ENCODE measurements at regions not wholly inside any gene's neighbourhood (a gene's known extent, or its start where the extent isn't known, plus 50 kb on each side); places are given as distances from the start of the nearest gene placed in this dataset.
"Not testable (repeated sequence)": the region's sequence is repeated elsewhere in the genome, so short reads cannot be mapped to it uniquely, and the experiment has no call there.

GRCh38 chrX:93454509-93454908 lies 218.9 kb downstream of the NAP1L3 start:
- CTCF ChIA-PET = no interaction called here
- Histone ChIP-seq H2AK9ac (replicated peaks; ENCODE audit: low read depth, low read length, poor library complexity) (no peak overlapping the region), H4K91ac (ENCODE audit: insufficient read depth, low read depth, low read length) (no peak overlapping the region), H2BK20ac (ENCODE audit: low read depth, low read length) (no peak overlapping the region), H3K79me1 (ENCODE audit: low read depth in 1 of 2, low read length in 2 of 2) (no peaks in the 10 kb centered on the region), H2AFZ (replicated peaks; ENCODE audit: low read length, poor library complexity) (no peak overlapping the region), H3K27ac (ENCODE audit: insufficient read depth, low read length) (no peak overlapping the region), H3K27me3 (ENCODE audit: control insufficient read depth, insufficient read depth, low read length) (no peaks in the 10 kb centered on the region), H2BK15ac (ENCODE audit: low read depth, low read length) (no peak overlapping the region), H3K4ac (ENCODE audit: low read depth, low read length) (no peak overlapping the region), H2BK5ac (ENCODE audit: low read depth, low read length, poor library complexity, severe bottlenecking) (no peak overlapping the region), H3K18ac (ENCODE audit: low read depth, low read length) (no peak overlapping the region), H3K14ac (replicated peaks; ENCODE audit: low read depth, low read length) (no peak overlapping the region), H4K8ac (ENCODE audit: low read depth in 2 of 2, low read length in 2 of 2) (no peak overlapping the region), H3K4me3 (ENCODE audit: insufficient read depth, low read depth, low read length) (no peak overlapping the region), H4K20me1 (ENCODE audit: insufficient read depth, low read length) (no peaks in the 10 kb centered on the region), H4K5ac (ENCODE audit: low read depth, low read length) (no peak overlapping the region), H3K4me1 (ENCODE audit: control insufficient read depth, insufficient read depth, low read length) (no peaks in the 10 kb centered on the region), H2BK120ac (ENCODE audit: low read depth, low read length) (no peak overlapping the region), H2AK5ac (ENCODE audit: low read depth, low read length) (no peak overlapping the region), H3K56ac (ENCODE audit: extremely low read depth, insufficient read depth, low read length) (no peak overlapping the region), H3K23ac (ENCODE audit: low read depth, low read length) (no peak overlapping the region), H3K9me1 (ENCODE audit: insufficient read depth, low read length) (no peaks in the 10 kb centered on the region), H3K9ac (ENCODE audit: low read depth, low read length) (no peak overlapping the region), H3K36me3 (ENCODE audit: control insufficient read depth, insufficient read depth, low read length) (no peaks in the 10 kb centered on the region), H3K9me3 (ENCODE audit: control insufficient read depth, insufficient read depth, low read length) (no peaks in the 10 kb centered on the region), H3K4me2 (ENCODE audit: low read depth, low read length) (no peak overlapping the region)
- POLR2A ChIA-PET (ENCODE audit: unreplicated experiment) = no interaction called here
- no CpG with 5 or more reads among the region's 1 CpG for WGBS, 2 experiments (ENCODE audit: extremely low coverage in 2 of 2, insufficient read length in 1 of 2)
- dilution Hi-C loops (cut with HindIII; ENCODE audit: low sequenced_read_pairs, unreplicated experiment) = no loop called here
- no peak for DNase-seq
- no peak for ATAC-seq (ENCODE audit: low read depth)
- no TSS peak for BruUV-seq (replicated peaks)
- in situ Hi-C loops (cut with MboI; ENCODE audit: low sequenced_read_pairs) = no loop called here
- TF ChIP-seq MAFK (IDR thresholded peaks at IDR 0.05; ENCODE audit: low read depth, low read length) = peak; percentile 54
- TF ChIP-seq SMC3 (IDR thresholded peaks at IDR 0.05; ENCODE audit: low read depth, low read length) = no peak
- intact Hi-C loops (cut with micrococcal nuclease) = no loop called here

- H3K36me3 ChIP-seq (ENCODE audit: control insufficient read depth, insufficient read depth, low read length); H3K4me1 ChIP-seq (ENCODE audit: control insufficient read depth, insufficient read depth, low read length); H3K27ac ChIP-seq (ENCODE audit: insufficient read depth, low read length); dilution Hi-C loops (cut with HindIII; ENCODE audit: low sequenced_read_pairs, unreplicated experiment); H2BK120ac ChIP-seq (ENCODE audit: low read depth, low read length); H2AK5ac ChIP-seq (ENCODE audit: low read depth, low read length); H3K27me3 ChIP-seq (ENCODE audit: control insufficient read depth, insufficient read depth, low read length); H3K4me2 ChIP-seq (ENCODE audit: low read depth, low read length); H3K9me3 ChIP-seq (ENCODE audit: control insufficient read depth, insufficient read depth, low read length); H2AFZ ChIP-seq (replicated peaks; ENCODE audit: low read length, poor library complexity); H2BK5ac ChIP-seq (ENCODE audit: low read depth, low read length, poor library complexity, severe bottlenecking); intact Hi-C loops (cut with micrococcal nuclease); H3K79me1 ChIP-seq (ENCODE audit: low read depth in 1 of 2, low read length in 2 of 2); H3K9ac ChIP-seq (ENCODE audit: low read depth, low read length); H4K91ac ChIP-seq (ENCODE audit: insufficient read depth, low read depth, low read length); H2AK9ac ChIP-seq (replicated peaks; ENCODE audit: low read depth, low read length, poor library complexity); CTCF ChIA-PET; H4K20me1 ChIP-seq (ENCODE audit: insufficient read depth, low read length); H2BK20ac ChIP-seq (ENCODE audit: low read depth, low read length); H3K14ac ChIP-seq (replicated peaks; ENCODE audit: low read depth, low read length); BruUV-seq (replicated peaks); H3K23ac ChIP-seq (ENCODE audit: low read depth, low read length); H3K4me3 ChIP-seq (ENCODE audit: insufficient read depth, low read depth, low read length); H2BK15ac ChIP-seq (ENCODE audit: low read depth, low read length); H3K9me1 ChIP-seq (ENCODE audit: insufficient read depth, low read length); POLR2A ChIA-PET (ENCODE audit: unreplicated experiment); in situ Hi-C loops (cut with MboI; ENCODE audit: low sequenced_read_pairs); ATAC-seq (ENCODE audit: low read depth); H3K4ac ChIP-seq (ENCODE audit: low read depth, low read length); H4K5ac ChIP-seq (ENCODE audit: low read depth, low read length); H3K56ac ChIP-seq (ENCODE audit: extremely low read depth, insufficient read depth, low read length); H4K8ac ChIP-seq (ENCODE audit: low read depth in 2 of 2, low read length in 2 of 2); H3K18ac ChIP-seq (ENCODE audit: low read depth, low read length); DNase-seq: not testable (repeated sequence)
- 60% methylated on average over 1 of the region's 6 CpGs; no CpG with 5 or more reads in 1 of the 2 experiments for WGBS, 2 experiments (ENCODE audit: extremely low coverage in 2 of 2, insufficient read length in 1 of 2)
These were observed 238.7 kb downstream of the NAP1L3 start for GRCh38 chrX:93434721-93435120.

Measured in IMR-90 (cell line).